SJCRH30 (cell line): ENCODE measurements at regions not wholly inside any gene's neighbourhood (a gene's known extent, or its start where the extent isn't known, plus 50 kb on each side); places are given as distances from the start of the nearest gene placed in this dataset.
A peak's percentile ranks its signal among the peaks of the same experiment; 100 is the strongest.
"Not testable (repeated sequence)": the region's sequence is repeated elsewhere in the genome, so short reads cannot be mapped to it uniquely, and the experiment has no call there.

ENCODE experiments used
- DNase-seq, 2 experiments: peaks; one replicate each; pipeline ENCODE4 v3.0.0-alpha.2; 2015 to 2020
- H3K27ac ChIP-seq: fragments of 250-450 bp; sonication (Bioruptor Pico); 2 replicates; pipeline ENCODE4 v1.5.1; 2020; ENCODE audit warnings: mild to moderate bottlenecking, moderate library complexity
- H3K27me3 ChIP-seq: fragments of 250-450 bp; sonication (Bioruptor Pico); 2 replicates; pipeline ENCODE4 v1.5.1; 2020; ENCODE audit warnings: mild to moderate bottlenecking, moderate library complexity
- H3K36me3 ChIP-seq: fragments of 250-450 bp; sonication (Bioruptor Pico); 2 replicates; pipeline ENCODE4 v1.5.1; 2020; ENCODE audit warnings: mild to moderate bottlenecking, moderate library complexity
- H3K4me1 ChIP-seq: fragments of 250-450 bp; sonication (Bioruptor Pico); 2 replicates; pipeline ENCODE4 v1.5.1; 2020; ENCODE audit warnings: mild to moderate bottlenecking, moderate library complexity
- H3K4me3 ChIP-seq: fragments of 250-450 bp; sonication (Bioruptor Pico); 2 replicates; pipeline ENCODE4 v1.5.1; 2020; ENCODE audit warnings: mild to moderate bottlenecking, moderate library complexity
- H3K9me3 ChIP-seq: fragments of 250-450 bp; sonication (Bioruptor Pico); replicated peaks from 2 replicates; pipeline ENCODE4 v1.5.1; 2020; ENCODE audit warnings: mild to moderate bottlenecking, moderate library complexity

- not testable (repeated sequence) for H3K9me3 ChIP-seq, H3K27me3 ChIP-seq, H3K36me3 ChIP-seq, H3K27ac ChIP-seq, H3K4me3 ChIP-seq, DNase-seq, H3K4me1 ChIP-seq
Measured at GRCh38 chr2:91503959-91504741, 2812.7 kb downstream of the RPIA start.

DNA sequence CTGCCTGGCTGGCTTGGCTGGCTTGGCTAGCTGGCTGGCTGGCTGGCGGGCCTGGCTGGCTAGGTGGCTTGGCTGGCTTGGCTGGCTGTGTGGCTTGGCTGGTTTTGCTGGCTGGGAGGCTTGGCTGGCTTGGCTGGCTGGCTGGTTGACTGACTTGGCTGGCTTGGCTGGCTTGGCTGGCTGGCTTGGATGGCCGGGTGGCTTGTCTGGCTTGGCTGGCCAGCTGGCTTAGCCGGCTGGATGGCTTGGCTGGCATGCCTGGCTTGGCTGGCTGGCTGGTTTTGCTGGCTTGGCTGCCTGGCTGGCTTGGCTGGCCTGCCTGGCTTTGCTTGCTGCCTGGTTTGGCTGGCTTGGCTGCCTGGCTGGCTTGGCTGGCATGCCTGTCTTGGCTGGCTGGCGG, 2817.3 kb downstream of the RPIA start:
- H3K9me3 ChIP-seq, DNase-seq, H3K4me3 ChIP-seq, H3K27ac ChIP-seq, H3K4me1 ChIP-seq, H3K27me3 ChIP-seq, H3K36me3 ChIP-seq: not testable (repeated sequence)

GRCh38 chr2:91509276-91509675, 2817.8 kb downstream of the RPIA start:
- not testable (repeated sequence) for H3K4me1 ChIP-seq, H3K9me3 ChIP-seq, H3K27me3 ChIP-seq, DNase-seq, H3K27ac ChIP-seq, H3K36me3 ChIP-seq, H3K4me3 ChIP-seq

- H3K4me3 ChIP-seq, DNase-seq, H3K27me3 ChIP-seq, H3K36me3 ChIP-seq, H3K9me3 ChIP-seq, H3K4me1 ChIP-seq, H3K27ac ChIP-seq: not testable (repeated sequence)
Measured at GRCh38 chr2:91511166-91511565, 2819.7 kb downstream of the RPIA start.

- H3K27me3 ChIP-seq, H3K4me3 ChIP-seq, H3K27ac ChIP-seq, H3K9me3 ChIP-seq, H3K4me1 ChIP-seq, DNase-seq, H3K36me3 ChIP-seq: not testable (repeated sequence)
Measured at GRCh38 chr2:91515966-91516365, 2824.5 kb downstream of the RPIA start.

GRCh38 chr2:91516669-91517068, 2825.2 kb downstream of the RPIA start:
- H3K9me3 ChIP-seq, H3K27me3 ChIP-seq, H3K4me3 ChIP-seq, H3K36me3 ChIP-seq, DNase-seq, H3K27ac ChIP-seq, H3K4me1 ChIP-seq: not testable (repeated sequence)

- H3K4me3 ChIP-seq, H3K4me1 ChIP-seq, H3K36me3 ChIP-seq, DNase-seq, H3K9me3 ChIP-seq, H3K27ac ChIP-seq, H3K27me3 ChIP-seq: not testable (repeated sequence)
Measured at GRCh38 chr2:91517846-91518245, 2826.4 kb downstream of the RPIA start.

DNA sequence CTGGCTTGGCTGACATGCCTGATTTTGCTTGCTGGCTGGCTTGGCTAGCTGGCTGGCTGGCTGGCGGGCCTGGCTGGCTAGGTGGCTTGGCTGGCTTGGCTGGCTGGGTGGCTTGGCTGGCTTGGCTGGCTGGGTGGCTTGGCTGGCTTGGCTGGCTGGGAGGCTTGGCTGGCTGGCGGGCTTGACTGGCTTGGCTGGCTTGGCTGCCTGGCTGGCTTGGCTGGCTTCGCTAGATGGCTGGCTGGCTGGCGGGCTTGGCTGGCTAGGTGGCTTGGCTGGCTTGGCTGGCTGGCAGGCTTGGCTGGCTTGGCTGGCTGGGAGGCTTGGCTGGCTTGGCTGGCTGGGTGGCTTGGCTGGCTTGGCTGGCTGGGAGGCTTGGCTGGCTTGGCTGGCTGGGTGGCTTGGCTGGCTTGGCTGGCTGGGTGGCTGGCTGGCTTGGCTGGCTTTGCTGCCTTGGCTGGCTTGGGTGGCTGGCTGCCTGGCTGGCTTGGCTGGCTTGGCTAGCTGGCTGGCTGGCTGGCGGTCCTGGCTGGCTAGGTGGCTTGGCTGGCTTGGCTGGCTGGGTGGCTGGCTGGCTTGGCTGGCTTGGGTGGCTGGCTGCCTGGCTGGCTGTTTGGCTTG, 2827.0 kb downstream of the RPIA start:
- peak in 1 of 2 experiments; percentile 4 for DNase-seq
- not testable (repeated sequence) for H3K4me3 ChIP-seq, H3K27me3 ChIP-seq, H3K36me3 ChIP-seq, H3K27ac ChIP-seq, H3K9me3 ChIP-seq, H3K4me1 ChIP-seq

DNA sequence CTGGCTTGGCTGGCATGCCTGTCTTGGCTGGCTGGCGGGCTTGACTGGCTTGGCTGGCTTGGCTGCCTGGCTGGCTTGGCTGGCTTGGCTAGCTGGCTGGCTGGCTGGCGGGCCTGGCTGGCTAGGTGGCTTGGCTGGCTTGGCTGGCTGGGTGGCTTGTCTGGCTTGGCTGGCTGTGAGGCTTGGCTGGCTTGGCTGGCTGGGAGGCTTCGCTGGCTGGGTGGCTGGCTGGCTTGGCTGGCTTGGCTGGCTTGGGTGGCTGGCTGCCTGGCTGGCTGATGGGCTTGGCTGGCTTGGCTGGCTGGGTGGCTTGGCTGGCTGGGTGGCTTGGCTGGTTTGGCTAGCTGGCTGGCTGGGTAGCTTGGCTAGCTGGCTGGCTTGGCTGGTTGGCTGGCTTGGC, 2827.9 kb downstream of the RPIA start:
- not testable (repeated sequence) for H3K27ac ChIP-seq, DNase-seq

GRCh38 chr2:91519914-91520313, 2828.4 kb downstream of the RPIA start:
- H3K36me3 ChIP-seq, H3K4me3 ChIP-seq, H3K27ac ChIP-seq, DNase-seq, H3K9me3 ChIP-seq, H3K4me1 ChIP-seq, H3K27me3 ChIP-seq: not testable (repeated sequence)

More for the DNA sequence above, 2827.9 kb downstream of the RPIA start:
- not testable (repeated sequence) for H3K4me3 ChIP-seq, H3K9me3 ChIP-seq, H3K36me3 ChIP-seq, H3K4me1 ChIP-seq, H3K27me3 ChIP-seq

- H3K4me1 ChIP-seq, H3K27me3 ChIP-seq, H3K36me3 ChIP-seq, DNase-seq, H3K27ac ChIP-seq, H3K9me3 ChIP-seq, H3K4me3 ChIP-seq: not testable (repeated sequence)
Measured at GRCh38 chr2:91520523-91520922, 2829.1 kb downstream of the RPIA start.

GRCh38 chr2:91520972-91521535, 2829.6 kb downstream of the RPIA start:
- H3K4me1 ChIP-seq, H3K9me3 ChIP-seq, H3K36me3 ChIP-seq, H3K27me3 ChIP-seq, DNase-seq, H3K27ac ChIP-seq, H3K4me3 ChIP-seq: not testable (repeated sequence)

GRCh38 chr2:91521944-91522343, 2830.5 kb downstream of the RPIA start:
- H3K27ac ChIP-seq, H3K27me3 ChIP-seq, H3K36me3 ChIP-seq, H3K9me3 ChIP-seq, H3K4me1 ChIP-seq, DNase-seq, H3K4me3 ChIP-seq: not testable (repeated sequence)

DNA sequence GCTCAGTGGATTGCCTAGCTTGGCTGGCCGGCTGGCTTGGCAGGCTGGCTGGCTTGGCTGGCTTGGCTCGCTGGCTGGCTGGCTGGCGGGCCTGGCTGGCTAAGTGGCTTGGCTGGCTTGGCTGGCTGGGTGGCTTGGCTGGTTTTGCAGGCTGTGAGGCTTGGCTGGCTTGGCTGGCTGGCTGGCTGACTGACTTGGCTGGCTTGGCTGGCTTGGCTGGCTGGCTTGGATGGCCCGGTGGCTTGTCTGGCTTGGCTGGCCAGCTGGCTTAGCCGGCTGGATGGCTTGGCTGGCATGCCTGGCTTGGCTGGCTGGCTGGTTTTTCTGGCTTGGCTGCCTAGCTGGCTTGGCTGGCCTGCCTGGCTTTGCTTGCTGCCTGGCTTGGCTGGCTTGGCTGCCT, 2831.4 kb downstream of the RPIA start:
- H3K27ac ChIP-seq, H3K9me3 ChIP-seq, H3K4me3 ChIP-seq, H3K4me1 ChIP-seq, DNase-seq, H3K27me3 ChIP-seq, H3K36me3 ChIP-seq: not testable (repeated sequence)

- H3K27me3 ChIP-seq, H3K4me1 ChIP-seq, H3K4me3 ChIP-seq, H3K36me3 ChIP-seq, DNase-seq, H3K27ac ChIP-seq, H3K9me3 ChIP-seq: not testable (repeated sequence)
Measured at GRCh38 chr2:91523751-91524150, 2832.3 kb downstream of the RPIA start.

GRCh38 chr2:91525587-91525986, 2834.1 kb downstream of the RPIA start:
- H3K36me3 ChIP-seq, H3K27me3 ChIP-seq, DNase-seq, H3K4me1 ChIP-seq, H3K27ac ChIP-seq, H3K4me3 ChIP-seq, H3K9me3 ChIP-seq: not testable (repeated sequence)
